ENCODE measurements at regions not wholly inside any gene's neighbourhood (a gene's known extent, or its start where the extent isn't known, plus 50 kb on each side); places are given as distances from the start of the nearest gene placed in this dataset.

GRCh38 chr15:97504031-97504792, 456.3 kb upstream of the ARRDC4 start:
- TF ChIP-seq CTCF (conservative IDR thresholded peaks at IDR 0.05 in 1 of 2, IDR thresholded peaks at IDR 0.05 in 1 of 2; ENCODE audit: low read depth in 1 of 2, low read length in 2 of 2) (no peak), EZH2 (IDR thresholded peaks at IDR 0.05; ENCODE audit: low read length, missing control alignments) (no peak)

All from fibroblast of lung (primary cell).